AG10803 (cell line): ENCODE measurements at regions not wholly inside any gene's neighbourhood (a gene's known extent, or its start where the extent isn't known, plus 50 kb on each side); places are given as distances from the start of the nearest gene placed in this dataset.
A peak's percentile ranks its signal among the peaks of the same experiment; 100 is the strongest.

Experiments
- DNase-seq: peaks from one replicate; pipeline ENCODE4 v3.0.0; 2010; ENCODE audit warnings: low read depth
- H3K4me3 ChIP-seq: 2 replicates; pipeline ENCODE4 v1.5.1; 2011; ENCODE audit warnings: mild to moderate bottlenecking, low read length, control low read depth
- CTCF ChIP-seq: conservative IDR thresholded peaks from 2 replicates; pipeline ENCODE4 v1.5.1; 2011; ENCODE audit warnings: mild to moderate bottlenecking, low read length, control low read depth, inconsistent platforms

- H3K4me3 ChIP-seq = no peak overlapping the region
- no peak for DNase-seq
These were observed 361.1 kb upstream of the SLC14A2 start for GRCh38 chr18:45253973-45254708.

GRCh38 chr18:45254709-45255082, 360.6 kb upstream of the SLC14A2 start:
- DNase-seq = peak; percentile 87
- H3K4me3 ChIP-seq = no peak overlapping the region
- no peak for TF ChIP-seq CTCF

More at GRCh38 chr18:45253973-45254708, 361.1 kb upstream of the SLC14A2 start:
- TF ChIP-seq CTCF = no peak

GRCh38 chr18:45255197-45255890, 359.9 kb upstream of the SLC14A2 start:
- no peak overlapping the region for H3K4me3 ChIP-seq
- peak; percentile 97 for DNase-seq
- peak; percentile 54 for TF ChIP-seq CTCF

GRCh38 chr18:45260125-45260524, 355.2 kb upstream of the SLC14A2 start:
- TF ChIP-seq CTCF = no peak
- no peak overlapping the region for H3K4me3 ChIP-seq
- DNase-seq = no peak

GRCh38 chr18:45266023-45266422, 349.3 kb upstream of the SLC14A2 start:
- DNase-seq = no peak
- H3K4me3 ChIP-seq = no peak overlapping the region
- TF ChIP-seq CTCF = no peak

GRCh38 chr18:45267622-45268021, 347.7 kb upstream of the SLC14A2 start:
- no peak overlapping the region for H3K4me3 ChIP-seq
- TF ChIP-seq CTCF = no peak
- no peak for DNase-seq

- no peak for DNase-seq
- no peak overlapping the region for H3K4me3 ChIP-seq
- TF ChIP-seq CTCF = no peak
These were observed 346.7 kb upstream of the SLC14A2 start for GRCh38 chr18:45268583-45268982.
